ENCODE measurements at regions not wholly inside any gene's neighbourhood (a gene's known extent, or its start where the extent isn't known, plus 50 kb on each side); places are given as distances from the start of the nearest gene placed in this dataset.

GRCh38 chr1:157288492-157288891 is 150.3 kb upstream of the ETV3 start:
- no peak for TF ChIP-seq GABPA (IDR thresholded peaks at IDR 0.05; ENCODE audit: low read depth)
- TF ChIP-seq CTCF (IDR thresholded peaks at IDR 0.05) = no peak
- no peak for TF ChIP-seq EZH2phosphoT487 (IDR thresholded peaks at IDR 0.05; ENCODE audit: borderline replicate concordance, low read depth)
- no peak for TF ChIP-seq SMC3 (IDR thresholded peaks at IDR 0.05; ENCODE audit: low read depth, low read length)

Data from SK-N-SH (cell line).